Esophagus (tissue), 2 donors: ENCODE measurements at regions not wholly inside any gene's neighbourhood (a gene's known extent, or its start where the extent isn't known, plus 50 kb on each side); places are given as distances from the start of the nearest gene placed in this dataset.

Experiments used
- H3K27ac ChIP-seq, 2 donors: one replicate each; pipeline ENCODE4 v1.5.1; 2013; ENCODE audit warnings: low read depth in 2 of 2, mild to moderate bottlenecking in 2 of 2, inconsistent platforms in 1 of 2, low read length in 1 of 2, moderate library complexity in 1 of 2
- H3K27me3 ChIP-seq, 2 donors: one replicate each; pipeline ENCODE4 v1.6.1; 2013; ENCODE audit warnings: low read length in 2 of 2, control low read depth in 1 of 2, mild to moderate bottlenecking in 1 of 2; ENCODE audit not compliant: insufficient read depth in 2 of 2, control insufficient read depth in 1 of 2
- H3K36me3 ChIP-seq, 2 donors: one replicate each; pipeline ENCODE4 v1.6.1; 2013; ENCODE audit warnings: low read length in 1 of 2; ENCODE audit not compliant: control insufficient read depth in 2 of 2, insufficient read depth in 2 of 2
- H3K4me1 ChIP-seq, 2 donors: one replicate each; pipeline ENCODE4 v1.6.1; 2013; ENCODE audit warnings: low read length in 1 of 2; ENCODE audit not compliant: control insufficient read depth in 2 of 2, insufficient read depth in 2 of 2
- H3K4me3 ChIP-seq, 2 donors: one replicate each; pipeline ENCODE4 v1.5.1; 2013; ENCODE audit warnings: low read length in 2 of 2, mild to moderate bottlenecking in 2 of 2, low read depth in 1 of 2, moderate library complexity in 1 of 2
- H3K9me3 ChIP-seq, 2 donors: one replicate each; pipeline ENCODE4 v1.6.1; 2013; ENCODE audit warnings: mild to moderate bottlenecking in 2 of 2, low read depth in 1 of 2, low read length in 1 of 2, moderate library complexity in 1 of 2; ENCODE audit not compliant: control insufficient read depth in 2 of 2, insufficient read depth in 1 of 2
- WGBS, 2 donors: extraction: QIAGEN DNeasy Blood & Tissue Kit; methylation state at CpG; one replicate each; pipeline ENCODE4 v1.1.7; 2013; 5-methylcytosine and 5-hydroxymethylcytosine counted together
- donor health status: healthy with polysubstance abuse.
- donor health status: Bipolar disorder and iron deficiency.

- Histone ChIP-seq H3K9me3 (no peaks in the 10 kb centered on the region), H3K4me3 (no peak overlapping the region), H3K27me3 (no peaks in the 10 kb centered on the region), H3K4me1 (no peaks in the 10 kb centered on the region), H3K36me3 (no peaks in the 10 kb centered on the region), H3K27ac (no peak overlapping the region)
- WGBS, 2 donors, result 64 to 74% methylated on average over 1 of the region's 1 CpG
Observed at GRCh38 chr21:16568244-16568643, 838.5 kb downstream of the USP25 start.

- H3K27ac ChIP-seq, result no peak overlapping the region
- 73 to 81% methylated on average over 2 of the region's 2 CpGs for WGBS, 2 donors
- no peaks in the 10 kb centered on the region for H3K9me3 ChIP-seq
- H3K27me3 ChIP-seq, result no peaks in the 10 kb centered on the region
- H3K36me3 ChIP-seq, result no peaks in the 10 kb centered on the region
- no peaks in the 10 kb centered on the region for H3K4me1 ChIP-seq
- no peak overlapping the region for H3K4me3 ChIP-seq
Observed at GRCh38 chr21:16568661-16569060, 838.9 kb downstream of the USP25 start.

GRCh38 chr21:16569679-16570078 lies 839.9 kb downstream of the USP25 start:
- Histone ChIP-seq H3K4me1 (no peaks in the 10 kb centered on the region), H3K27me3 (no peaks in the 10 kb centered on the region), H3K36me3 (no peaks in the 10 kb centered on the region), H3K27ac (no peak overlapping the region), H3K9me3 (no peaks in the 10 kb centered on the region), H3K4me3 (no peak overlapping the region)
- 86 to 89% methylated on average over 1 of the region's 1 CpG for WGBS, 2 donors

- WGBS, 2 donors, result 73 to 78% methylated on average over 4 of the region's 4 CpGs
- Histone ChIP-seq H3K27me3 (no peaks in the 10 kb centered on the region), H3K27ac (no peak overlapping the region), H3K36me3 (no peaks in the 10 kb centered on the region), H3K4me1 (no peaks in the 10 kb centered on the region), H3K4me3 (no peak overlapping the region), H3K9me3 (no peaks in the 10 kb centered on the region)
Observed at GRCh38 chr21:16570171-16570570, 840.4 kb downstream of the USP25 start.

GRCh38 chr21:16570856-16571255 lies 841.1 kb downstream of the USP25 start:
- H3K4me3 ChIP-seq, result no peak overlapping the region
- H3K27ac ChIP-seq, result no peak overlapping the region
- no peaks in the 10 kb centered on the region for H3K4me1 ChIP-seq
- no peaks in the 10 kb centered on the region for H3K27me3 ChIP-seq
- no peaks in the 10 kb centered on the region for H3K9me3 ChIP-seq
- H3K36me3 ChIP-seq, result no peaks in the 10 kb centered on the region
- WGBS, 2 donors, result 84 to 85% methylated on average over 3 of the region's 3 CpGs

GRCh38 chr21:16571594-16571993 lies 841.8 kb downstream of the USP25 start:
- no peaks in the 10 kb centered on the region for H3K36me3 ChIP-seq
- H3K9me3 ChIP-seq, result no peaks in the 10 kb centered on the region
- H3K4me3 ChIP-seq, result no peak overlapping the region
- 93 to 95% methylated on average over 3 of the region's 3 CpGs for whole genome bisulfite sequencing, 2 donors
- H3K4me1 ChIP-seq, result no peaks in the 10 kb centered on the region
- no peaks in the 10 kb centered on the region for H3K27me3 ChIP-seq
- H3K27ac ChIP-seq, result no peak overlapping the region

GRCh38 chr21:16572032-16572431 lies 842.2 kb downstream of the USP25 start:
- H3K36me3 ChIP-seq, result no peaks in the 10 kb centered on the region
- 81 to 83% methylated on average over 1 of the region's 1 CpG for WGBS, 2 donors
- no peaks in the 10 kb centered on the region for H3K4me1 ChIP-seq
- H3K4me3 ChIP-seq, result no peak overlapping the region
- H3K27ac ChIP-seq, result no peak overlapping the region
- H3K27me3 ChIP-seq, result no peaks in the 10 kb centered on the region
- H3K9me3 ChIP-seq, result no peaks in the 10 kb centered on the region

- WGBS, 2 donors, result 86 to 93% methylated on average over 1 of the region's 1 CpG
Observed at GRCh38 chr21:16573578-16573977, 843.8 kb downstream of the USP25 start.

GRCh38 chr21:16577975-16578374 lies 848.2 kb downstream of the USP25 start:
- Histone ChIP-seq H3K4me1 (no peaks in the 10 kb centered on the region), H3K9me3 (no peaks in the 10 kb centered on the region), H3K27ac (no peak overlapping the region), H3K4me3 (no peak overlapping the region), H3K36me3 (no peaks in the 10 kb centered on the region), H3K27me3 (no peaks in the 10 kb centered on the region)
- WGBS, 2 donors, result 86 to 87% methylated on average over 1 of the region's 1 CpG

More at GRCh38 chr21:16573578-16573977, 843.8 kb downstream of the USP25 start:
- H3K4me1 ChIP-seq, result no peaks in the 10 kb centered on the region
- no peaks in the 10 kb centered on the region for H3K36me3 ChIP-seq
- no peaks in the 10 kb centered on the region for H3K9me3 ChIP-seq
- no peaks in the 10 kb centered on the region for H3K27me3 ChIP-seq
- H3K27ac ChIP-seq, result no peak overlapping the region
- no peak overlapping the region for H3K4me3 ChIP-seq

GRCh38 chr21:16578912-16579311 lies 849.1 kb downstream of the USP25 start:
- 26 to 30% methylated on average over 3 of the region's 3 CpGs for WGBS, 2 donors
- H3K4me3 ChIP-seq, result no peak overlapping the region
- H3K27me3 ChIP-seq, result no peaks in the 10 kb centered on the region
- no peaks in the 10 kb centered on the region for H3K9me3 ChIP-seq
- no peaks in the 10 kb centered on the region for H3K36me3 ChIP-seq
- peak overlapping the region; percentile 3 to 15 for H3K27ac ChIP-seq
- no peaks in the 10 kb centered on the region for H3K4me1 ChIP-seq
